IgD-negative memory B cell (primary cell): ENCODE measurements at regions not wholly inside any gene's neighbourhood (a gene's known extent, or its start where the extent isn't known, plus 50 kb on each side); places are given as distances from the start of the nearest gene placed in this dataset.
"Not testable (repeated sequence)": the region's sequence is repeated elsewhere in the genome, so short reads cannot be mapped to it uniquely, and the experiment has no call there.

Source experiments
- H3K27ac Mint-ChIP-seq, 3 donors: one replicate each; pipeline ENCODE4 v1.8.0; 2020 to 2022; ENCODE audit warnings: mild to moderate bottlenecking in 3 of 3, mixed read lengths in 3 of 3, moderate library complexity in 1 of 3
- H3K27me3 Mint-ChIP-seq: one replicate; pipeline ENCODE4 v1.8.0; 2021; ENCODE audit warnings: mixed read lengths
- H3K36me3 Mint-ChIP-seq: one replicate; pipeline ENCODE4 v1.8.0; 2020; ENCODE audit warnings: mild to moderate bottlenecking, mixed read lengths
- H3K4me1 Mint-ChIP-seq, 3 donors: one replicate each; pipeline ENCODE4 v1.8.0; 2020 to 2022; ENCODE audit warnings: mixed read lengths in 3 of 3, mild to moderate bottlenecking in 1 of 3
- H3K4me3 Mint-ChIP-seq, 4 donors: one replicate each; pipeline ENCODE4 v1.8.0; 2020 to 2022; ENCODE audit warnings: mild to moderate bottlenecking in 4 of 4, mixed read lengths in 4 of 4, moderate library complexity in 3 of 4
- H3K9me3 Mint-ChIP-seq, 3 donors: one replicate each; pipeline ENCODE4 v1.8.0; 2020 to 2021; ENCODE audit warnings: mixed read lengths in 3 of 3, mild to moderate bottlenecking in 1 of 3

GRCh38 chr7:85335113-85335512 is 148.3 kb upstream of the SEMA3D start:
- not testable (repeated sequence) for H3K4me1 Mint-ChIP-seq, H3K27me3 Mint-ChIP-seq, H3K4me3 Mint-ChIP-seq, H3K27ac Mint-ChIP-seq, H3K36me3 Mint-ChIP-seq, H3K9me3 Mint-ChIP-seq

- H3K36me3 Mint-ChIP-seq = no peaks in the 10 kb centered on the region
- no peaks in the 10 kb centered on the region for H3K27me3 Mint-ChIP-seq
- no peak overlapping the region for H3K4me3 Mint-ChIP-seq
- H3K27ac Mint-ChIP-seq = no peak overlapping the region
- H3K4me1 Mint-ChIP-seq = peaks cover 0 to 5% (median 0%) of the 10 kb centered on the region in 3 donors
- H3K9me3 Mint-ChIP-seq = no peaks in the 10 kb centered on the region
Observed at GRCh38 chr7:85328456-85328998, 141.7 kb upstream of the SEMA3D start.

GRCh38 chr7:85324145-85324799 is 137.4 kb upstream of the SEMA3D start:
- Mint-ChIP-seq H3K9me3 (peaks cover 0 to 2% (median 0%) of the 10 kb centered on the region in 3 donors), H3K27ac (no peak overlapping the region), H3K36me3 (peaks cover 2% of the 10 kb centered on the region), H3K4me1 (peaks cover 0 to 5% (median 0%) of the 10 kb centered on the region in 3 donors), H3K4me3 (no peak overlapping the region), H3K27me3 (no peaks in the 10 kb centered on the region)

GRCh38 chr7:85322252-85322651 is 135.4 kb upstream of the SEMA3D start:
- Mint-ChIP-seq H3K9me3 (peaks cover 0 to 2% (median 0%) of the 10 kb centered on the region in 3 donors), H3K27ac (no peak overlapping the region), H3K4me3 (no peak overlapping the region), H3K4me1 (peaks cover 0 to 5% (median 0%) of the 10 kb centered on the region in 3 donors), H3K36me3 (peaks cover 2% of the 10 kb centered on the region), H3K27me3 (no peaks in the 10 kb centered on the region)

- peaks cover 0 to 5% (median 0%) of the 10 kb centered on the region in 3 donors for H3K4me1 Mint-ChIP-seq
- no peak overlapping the region for H3K4me3 Mint-ChIP-seq
- no peaks in the 10 kb centered on the region for H3K27me3 Mint-ChIP-seq
- no peak overlapping the region for H3K27ac Mint-ChIP-seq
- H3K9me3 Mint-ChIP-seq = peaks cover 0 to 2% (median 0%) of the 10 kb centered on the region in 3 donors
- peaks cover 2% of the 10 kb centered on the region for H3K36me3 Mint-ChIP-seq
Observed at GRCh38 chr7:85320699-85321476, 134.0 kb upstream of the SEMA3D start.

GRCh38 chr7:85316489-85316888 is 129.6 kb upstream of the SEMA3D start:
- Mint-ChIP-seq H3K4me1 (no peaks in the 10 kb centered on the region), H3K27ac (no peak overlapping the region), H3K9me3 (no peaks in the 10 kb centered on the region), H3K36me3 (peaks cover 1% of the 10 kb centered on the region), H3K4me3 (no peak overlapping the region), H3K27me3 (peaks cover 1% of the 10 kb centered on the region)

GRCh38 chr7:85310301-85310700 is 123.4 kb upstream of the SEMA3D start:
- Mint-ChIP-seq H3K36me3 (no peaks in the 10 kb centered on the region), H3K9me3 (no peaks in the 10 kb centered on the region), H3K27me3 (peaks cover 1% of the 10 kb centered on the region), H3K4me3 (no peak overlapping the region), H3K27ac (no peak overlapping the region), H3K4me1 (peaks cover 0 to 3% (median 0%) of the 10 kb centered on the region in 3 donors)

- Mint-ChIP-seq H3K36me3 (no peaks in the 10 kb centered on the region), H3K27ac (no peak overlapping the region), H3K4me3 (no peak overlapping the region), H3K4me1 (peaks cover 0 to 3% (median 0%) of the 10 kb centered on the region in 3 donors), H3K27me3 (no peaks in the 10 kb centered on the region), H3K9me3 (no peaks in the 10 kb centered on the region)
Observed at GRCh38 chr7:85306115-85306514, 119.3 kb upstream of the SEMA3D start.

- Mint-ChIP-seq H3K4me3 (no peak overlapping the region), H3K27me3 (no peaks in the 10 kb centered on the region), H3K4me1 (peaks cover 16 to 36% (median 24%) of the 10 kb centered on the region in 3 donors), H3K36me3 (no peaks in the 10 kb centered on the region), H3K27ac (peak overlapping the region in 1 of 3 donors; percentile 69), H3K9me3 (peaks cover 0 to 3% (median 0%) of the 10 kb centered on the region in 3 donors)
Observed at GRCh38 chr7:85294176-85294575, 107.3 kb upstream of the SEMA3D start.

- Mint-ChIP-seq H3K27me3 (no peaks in the 10 kb centered on the region), H3K36me3 (no peaks in the 10 kb centered on the region), H3K4me3 (peak overlapping the region; percentile 2 to 66 (median 60)), H3K9me3 (peaks cover 0 to 5% (median 3%) of the 10 kb centered on the region in 3 donors), H3K27ac (peak overlapping the region; percentile 46 to 69 (median 56)), H3K4me1 (peaks cover 16 to 36% (median 25%) of the 10 kb centered on the region in 3 donors)
Observed at GRCh38 chr7:85292908-85293576, 106.2 kb upstream of the SEMA3D start.

GRCh38 chr7:85290269-85290668 is 103.4 kb upstream of the SEMA3D start:
- Mint-ChIP-seq H3K27me3 (no peaks in the 10 kb centered on the region), H3K36me3 (no peaks in the 10 kb centered on the region), H3K4me1 (peaks cover 16 to 30% (median 25%) of the 10 kb centered on the region in 3 donors), H3K27ac (peak overlapping the region; percentile 83 to 92 (median 85)), H3K9me3 (peaks cover 2 to 5% (median 3%) of the 10 kb centered on the region in 3 donors), H3K4me3 (peak overlapping the region; percentile 25 to 63 (median 40))

- no peaks in the 10 kb centered on the region for H3K27me3 Mint-ChIP-seq
- H3K27ac Mint-ChIP-seq = peak overlapping the region in 1 of 3 donors; percentile 1
- H3K36me3 Mint-ChIP-seq = no peaks in the 10 kb centered on the region
- peak overlapping the region in 1 of 4 donors; percentile 32 for H3K4me3 Mint-ChIP-seq
- peaks cover 16 to 30% (median 24%) of the 10 kb centered on the region in 3 donors for H3K4me1 Mint-ChIP-seq
- H3K9me3 Mint-ChIP-seq = peaks cover 2 to 5% (median 3%) of the 10 kb centered on the region in 3 donors
Observed at GRCh38 chr7:85289279-85289678, 102.4 kb upstream of the SEMA3D start.

- Mint-ChIP-seq H3K36me3 (no peaks in the 10 kb centered on the region), H3K27ac (no peak overlapping the region), H3K4me3 (no peak overlapping the region), H3K27me3 (no peaks in the 10 kb centered on the region), H3K4me1 (peaks cover 3 to 16% (median 12%) of the 10 kb centered on the region in 3 donors), H3K9me3 (peaks cover 2 to 5% (median 3%) of the 10 kb centered on the region in 3 donors)
Observed at GRCh38 chr7:85287106-85287825, 100.4 kb upstream of the SEMA3D start.

GRCh38 chr7:85286446-85286845 is 99.6 kb upstream of the SEMA3D start:
- H3K4me3 Mint-ChIP-seq = no peak overlapping the region
- H3K9me3 Mint-ChIP-seq = peaks cover 0 to 5% (median 2%) of the 10 kb centered on the region in 3 donors
- H3K36me3 Mint-ChIP-seq = no peaks in the 10 kb centered on the region
- no peaks in the 10 kb centered on the region for H3K27me3 Mint-ChIP-seq
- no peak overlapping the region for H3K27ac Mint-ChIP-seq
- H3K4me1 Mint-ChIP-seq = peaks cover 0 to 12% (median 11%) of the 10 kb centered on the region in 3 donors
